HG03064 (cell line): ENCODE measurements at regions not wholly inside any gene's neighbourhood (a gene's known extent, or its start where the extent isn't known, plus 50 kb on each side); places are given as distances from the start of the nearest gene placed in this dataset.

Source experiments
- ATAC-seq: cut with Tn5 transposase; IDR thresholded peaks from one replicate; pipeline ENCODE4 v1.9.1; 2021; ENCODE audit warnings: low read depth; ENCODE audit not compliant: unreplicated experiment

- ATAC-seq = no peak
These were observed 733.9 kb upstream of the ARGLU1 start for GRCh38 chr13:107301724-107302374.

DNA sequence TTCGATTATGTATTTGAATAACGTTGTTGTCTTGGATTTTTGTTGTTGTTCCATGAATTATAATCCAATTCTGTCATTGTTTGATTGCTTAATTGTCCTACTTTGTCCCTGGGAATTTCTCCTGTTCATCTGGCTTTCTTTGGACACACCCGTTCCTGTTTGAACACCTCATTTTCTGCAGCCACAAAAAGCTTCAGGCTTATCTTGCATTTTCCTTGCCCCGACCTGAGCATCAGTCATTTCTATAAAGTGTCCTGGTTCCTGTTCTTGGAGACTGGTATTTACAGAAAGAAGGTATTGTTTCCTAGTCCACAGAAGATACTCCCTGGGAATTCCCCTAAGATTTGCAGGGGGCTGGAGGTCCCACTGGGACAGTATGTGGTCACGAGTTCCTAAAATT, 731.8 kb upstream of the ARGLU1 start:
- ATAC-seq = no peak

DNA sequence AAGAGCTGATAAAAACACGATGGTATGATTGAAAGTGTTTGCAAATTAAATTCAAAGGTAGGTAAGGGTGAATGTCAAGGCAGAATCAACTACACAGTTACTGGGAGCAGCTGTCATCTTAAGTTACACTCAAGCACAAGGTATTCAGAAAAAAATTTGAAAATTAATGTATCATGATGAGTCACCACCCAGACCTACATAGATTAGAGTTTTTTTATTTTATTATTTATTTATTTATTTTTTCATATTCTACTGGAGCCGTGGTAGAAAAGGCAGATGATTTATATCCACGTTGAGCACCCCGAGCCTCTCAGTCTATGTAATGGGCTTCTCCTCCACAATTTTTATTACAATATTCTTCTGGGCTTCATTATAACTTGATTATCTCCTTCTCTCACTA, 728.9 kb upstream of the ARGLU1 start:
- no peak for ATAC-seq

DNA sequence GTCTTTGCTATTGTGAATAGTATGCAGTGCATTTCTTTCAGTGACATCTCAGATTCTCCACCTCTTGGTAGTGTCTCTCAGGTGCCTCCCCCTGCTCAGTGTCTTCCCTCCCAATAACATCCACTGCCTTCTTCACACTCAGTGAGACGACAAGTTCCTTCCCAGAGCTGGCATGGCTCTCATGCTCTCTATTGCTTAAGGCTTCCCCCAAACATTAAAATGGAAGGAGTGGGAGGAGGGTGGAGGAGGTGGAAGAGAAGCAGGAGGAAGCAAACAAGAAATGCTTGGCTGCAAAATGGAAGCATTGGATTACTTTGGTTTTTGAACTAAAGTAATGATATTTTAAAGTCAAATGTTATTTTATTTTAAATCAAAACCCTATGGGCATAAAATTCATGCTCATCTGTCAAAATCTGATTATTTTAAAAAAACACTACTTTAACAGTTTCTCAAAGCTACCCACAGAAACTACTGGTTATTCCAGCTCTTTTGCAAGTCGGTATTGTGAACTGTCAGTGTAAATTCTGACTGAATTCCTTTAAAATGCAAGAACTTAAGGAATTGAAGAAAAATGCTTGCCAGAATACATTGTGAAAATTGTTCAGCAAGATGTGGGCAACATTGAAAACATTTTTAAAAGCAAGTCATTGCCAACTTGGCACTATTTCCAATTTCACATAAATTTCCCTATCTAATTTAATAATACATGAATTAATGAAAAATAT, 727.6 kb upstream of the ARGLU1 start:
- ATAC-seq = no peak

DNA sequence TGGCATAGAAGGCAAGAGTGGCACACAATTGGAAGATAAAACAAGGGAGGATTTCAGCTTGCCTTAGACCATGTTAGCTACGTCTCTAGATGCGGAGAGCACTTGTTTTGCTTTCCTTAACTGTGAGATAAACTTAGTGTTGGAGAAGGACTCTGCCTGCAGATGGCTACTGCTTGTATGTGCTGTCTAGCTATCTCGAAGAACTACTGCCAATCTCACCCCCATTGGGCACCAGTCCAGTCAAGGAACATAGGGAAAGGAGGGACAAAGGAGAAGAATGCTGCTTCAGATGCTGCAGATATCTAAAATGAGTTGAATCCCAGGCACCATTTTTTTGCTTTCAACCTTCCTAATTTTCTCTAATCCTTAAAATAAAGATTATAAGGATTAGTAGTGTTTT, 726.0 kb upstream of the ARGLU1 start:
- no peak for ATAC-seq

- no peak for ATAC-seq
These were observed 723.9 kb upstream of the ARGLU1 start for GRCh38 chr13:107291875-107292274.

DNA sequence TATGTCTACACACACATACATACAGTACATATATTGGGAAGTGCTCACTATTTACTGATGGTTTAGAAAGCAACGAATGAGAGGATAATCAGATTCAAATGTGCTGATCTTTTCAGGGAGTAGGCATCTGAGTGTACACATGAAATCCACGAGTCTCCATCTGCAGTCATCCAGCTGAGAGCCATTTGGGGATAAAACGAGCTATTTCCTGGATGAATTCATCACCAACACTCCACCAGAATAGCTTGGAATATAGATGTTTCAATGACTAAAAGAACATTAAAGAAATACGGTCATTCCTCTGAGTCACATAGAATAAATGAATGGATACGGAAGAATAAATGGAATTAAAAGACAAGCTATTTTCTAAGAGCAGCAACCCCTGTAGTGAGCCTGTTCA, 721.6 kb upstream of the ARGLU1 start:
- no peak for ATAC-seq

DNA sequence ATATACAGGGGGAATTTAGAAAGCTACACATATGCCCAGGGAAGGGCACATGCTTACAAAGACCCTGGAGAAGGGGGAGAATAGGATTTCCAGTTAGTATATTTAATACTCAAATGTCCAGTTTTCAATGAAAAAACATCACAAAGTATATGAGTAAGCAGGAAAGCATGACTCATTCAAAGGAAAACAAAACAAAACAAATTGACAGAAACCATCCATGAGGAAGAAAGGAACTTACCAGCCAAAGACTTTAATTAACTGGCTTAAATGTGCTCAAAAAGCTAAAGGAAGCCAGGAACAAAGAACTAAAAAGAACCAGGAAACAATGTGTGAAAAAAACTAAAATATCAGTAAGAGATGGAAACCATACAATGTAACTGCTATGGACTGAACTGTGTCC, 716.2 kb upstream of the ARGLU1 start:
- no peak for ATAC-seq

DNA sequence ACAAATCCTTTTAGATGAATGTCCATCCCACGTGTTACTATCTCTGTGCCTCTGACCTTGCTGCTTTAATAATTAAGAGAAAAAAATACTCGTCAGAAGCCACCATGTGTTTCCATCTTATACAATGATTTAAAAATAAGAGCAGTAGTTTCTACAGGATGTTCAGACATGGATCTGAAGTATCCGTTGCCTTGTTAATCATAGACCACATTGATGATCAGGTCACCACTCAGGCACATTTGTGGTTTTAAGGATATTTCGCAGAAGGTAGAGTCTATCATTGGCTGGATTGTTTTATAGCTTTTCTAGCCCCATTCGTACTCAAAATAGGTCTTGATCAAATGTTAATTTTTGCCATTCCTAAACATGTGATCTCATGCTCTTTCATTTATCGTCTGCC, 710.0 kb upstream of the ARGLU1 start:
- no peak for ATAC-seq

DNA sequence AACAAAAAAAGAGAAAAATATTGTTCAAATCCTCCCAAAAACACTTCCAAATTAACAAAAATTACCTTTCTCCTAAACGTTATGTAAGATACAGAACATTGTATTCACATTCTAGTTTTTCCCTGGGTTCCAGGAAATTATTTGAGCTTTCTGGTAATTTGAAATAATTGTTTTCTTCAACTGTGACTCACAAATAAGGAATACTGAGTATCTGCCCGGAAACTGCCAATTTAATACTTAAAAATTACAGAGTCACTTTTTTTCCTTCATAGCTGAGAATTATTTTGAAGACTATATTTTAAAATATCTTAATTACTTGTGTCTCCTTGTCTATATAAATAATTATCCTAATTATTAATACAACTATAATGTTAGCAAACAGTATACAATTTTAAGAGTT, 709.0 kb upstream of the ARGLU1 start:
- ATAC-seq = no peak

DNA sequence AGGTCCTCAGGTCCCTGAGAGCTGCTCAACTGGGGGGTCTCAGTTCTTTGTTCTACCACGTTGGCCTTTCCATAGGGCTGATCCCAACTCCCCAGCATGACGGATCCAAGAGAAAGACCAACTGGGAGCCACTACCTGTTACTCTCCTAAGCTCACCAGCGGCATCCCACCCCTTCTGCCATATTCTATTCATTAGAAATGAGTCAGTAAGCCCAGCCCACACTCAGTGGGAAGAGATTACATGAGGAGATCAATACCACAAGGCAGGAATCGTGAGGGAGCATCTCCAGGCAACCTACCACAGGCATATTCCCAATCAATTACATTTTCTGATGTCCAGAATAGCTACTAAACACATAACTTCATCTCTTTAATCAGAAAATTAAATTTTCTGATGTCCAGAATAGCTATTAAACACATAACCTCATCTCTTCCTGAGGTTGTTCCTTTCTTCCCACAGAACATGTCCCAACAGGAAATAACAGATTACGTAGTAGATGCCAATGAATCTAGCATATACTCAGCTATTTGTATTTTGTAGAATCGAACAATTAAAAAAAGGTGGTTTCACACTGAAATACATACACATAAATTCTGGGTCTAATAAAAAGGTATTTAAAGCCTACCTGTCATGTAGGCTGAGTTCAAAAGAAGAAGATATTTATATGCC, 708.1 kb upstream of the ARGLU1 start:
- ATAC-seq = no peak

DNA sequence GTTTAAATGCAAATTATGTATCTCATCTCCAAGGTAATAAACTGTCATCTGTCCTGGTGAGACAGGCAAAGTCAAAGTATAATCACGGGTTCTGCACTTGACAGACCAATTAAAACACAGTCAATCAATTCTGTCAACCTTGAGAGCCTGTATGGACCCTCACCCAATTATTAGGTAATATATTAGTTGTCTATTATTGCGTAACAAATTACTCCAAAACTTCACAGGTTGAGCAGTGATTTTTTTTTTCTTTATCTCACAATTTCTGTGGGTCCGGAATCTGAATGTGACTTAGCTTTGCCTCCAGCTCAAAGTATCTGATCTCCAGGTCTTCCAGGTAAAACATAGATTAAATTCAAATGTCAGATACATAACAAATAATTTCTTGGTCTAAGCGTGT, 707.4 kb upstream of the ARGLU1 start:
- ATAC-seq = no peak

GRCh38 chr13:107271227-107271626, 703.3 kb upstream of the ARGLU1 start:
- no peak for ATAC-seq

DNA sequence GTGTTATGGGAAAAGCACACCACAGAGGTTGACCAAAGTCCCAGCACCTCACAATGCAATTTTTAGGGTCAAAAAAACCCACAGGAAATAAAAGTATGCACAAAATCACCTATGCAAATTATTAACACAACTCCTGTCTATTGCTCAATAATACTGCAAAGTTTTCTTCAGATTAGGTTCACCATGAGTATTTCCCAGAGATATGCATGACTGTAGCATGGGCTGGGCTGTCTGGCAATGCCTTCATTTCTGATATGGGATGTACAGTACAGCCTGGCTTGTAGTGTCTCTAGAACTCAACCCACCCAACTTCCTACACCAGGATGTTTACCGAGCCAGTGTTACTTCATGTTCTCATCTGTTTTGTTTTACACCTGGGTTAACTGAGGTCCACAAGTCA, 698.7 kb upstream of the ARGLU1 start:
- no peak for ATAC-seq

- no peak for ATAC-seq
These were observed 690.8 kb upstream of the ARGLU1 start for GRCh38 chr13:107258599-107259187.

DNA sequence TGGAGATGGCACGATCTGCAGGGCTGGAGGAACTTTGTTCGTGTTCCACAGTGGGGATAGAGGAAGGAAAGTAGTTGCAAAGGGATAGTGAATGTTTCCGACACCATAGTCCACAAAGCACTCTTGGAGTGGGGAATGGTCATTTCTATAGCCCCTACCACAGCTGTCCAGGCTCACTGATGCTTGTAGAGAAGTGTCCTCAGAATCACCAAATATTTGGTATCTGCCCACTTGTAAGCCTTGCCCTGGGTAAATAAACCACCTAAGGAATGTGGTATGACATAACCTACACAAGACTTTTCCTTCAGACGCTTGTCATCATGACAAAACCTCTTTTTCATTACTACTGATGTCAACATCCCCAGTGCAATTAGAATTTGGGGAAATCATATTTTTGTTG, 686.5 kb upstream of the ARGLU1 start:
- no peak for ATAC-seq

DNA sequence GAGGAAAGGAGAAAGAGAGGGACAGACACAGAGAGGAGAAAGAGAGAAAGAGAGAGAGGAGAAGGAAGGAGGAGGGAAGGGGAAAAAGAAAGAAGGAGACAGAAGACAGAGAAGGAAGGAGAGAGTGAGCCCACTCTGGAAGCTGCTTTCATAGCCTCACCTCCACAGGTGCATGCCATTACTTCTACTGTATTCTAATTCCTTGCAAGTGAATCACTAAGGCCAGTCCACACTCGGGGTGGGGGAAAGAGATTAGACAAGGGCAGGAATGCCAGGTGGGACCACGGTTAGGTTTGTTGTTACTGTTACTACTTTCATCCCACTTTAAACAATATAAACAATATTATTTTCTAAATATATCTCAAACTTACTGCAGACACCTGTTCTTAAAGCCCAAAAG, 684.5 kb upstream of the ARGLU1 start:
- ATAC-seq = no peak

DNA sequence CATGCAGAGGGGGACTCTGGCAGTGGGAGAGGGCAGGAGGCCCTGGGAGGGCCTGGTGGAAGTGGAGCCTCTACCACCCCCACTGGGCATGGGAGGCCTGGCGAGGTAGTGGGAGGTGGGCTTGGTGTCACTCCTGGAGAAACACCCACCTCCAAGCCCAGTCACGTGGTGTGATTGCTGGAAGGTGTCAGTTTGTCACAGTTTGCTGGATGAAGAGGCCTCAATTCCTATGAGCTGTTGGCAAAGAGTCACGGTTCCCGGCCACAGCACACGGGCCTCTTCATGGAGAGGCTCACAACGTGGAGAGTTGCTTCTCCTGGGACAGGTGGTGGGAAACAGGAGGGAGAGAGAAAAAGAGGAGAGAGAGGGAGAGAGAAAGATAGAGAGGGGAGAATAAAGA, 684.1 kb upstream of the ARGLU1 start:
- ATAC-seq = no peak

DNA sequence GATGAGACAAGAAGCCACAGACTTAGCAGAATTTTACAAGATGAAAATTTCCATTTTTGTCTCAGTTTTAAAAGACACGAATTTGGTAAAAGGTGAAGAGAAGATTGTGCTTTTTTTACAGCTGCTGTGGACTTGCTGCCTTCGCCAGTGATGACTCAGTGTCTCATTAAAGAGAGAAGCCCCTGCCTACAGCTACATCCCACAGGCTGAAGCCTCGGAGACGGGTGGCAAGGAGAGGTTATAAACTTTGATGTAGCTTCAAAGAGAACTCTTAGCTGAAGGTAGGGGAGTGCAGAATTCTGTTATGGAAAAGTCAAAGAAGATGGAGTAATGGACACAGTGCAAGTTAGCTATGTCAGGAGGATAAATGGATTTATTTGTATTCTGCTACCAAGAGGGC, 683.4 kb upstream of the ARGLU1 start:
- ATAC-seq = no peak

- ATAC-seq = no peak
These were observed 682.7 kb upstream of the ARGLU1 start for GRCh38 chr13:107250628-107251027.

DNA sequence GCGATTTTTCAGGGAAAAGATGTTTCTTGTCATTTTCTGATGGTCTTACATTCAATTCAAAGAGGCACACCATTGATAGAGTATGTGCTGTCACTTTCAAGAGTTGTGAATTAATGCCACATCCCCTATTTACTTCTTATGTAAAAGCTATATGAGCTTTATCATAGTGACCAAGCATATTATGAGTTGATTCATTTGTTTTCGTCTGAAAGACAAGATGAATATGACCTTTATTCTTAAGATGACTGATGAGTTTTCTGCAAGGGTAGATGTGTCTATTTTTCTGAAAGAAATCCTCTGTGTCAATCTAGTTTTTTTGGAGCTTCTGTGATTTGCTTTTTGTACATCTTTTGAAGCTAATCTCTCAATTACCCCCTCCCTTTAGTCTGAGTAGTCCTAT, 676.3 kb upstream of the ARGLU1 start:
- no peak for ATAC-seq

DNA sequence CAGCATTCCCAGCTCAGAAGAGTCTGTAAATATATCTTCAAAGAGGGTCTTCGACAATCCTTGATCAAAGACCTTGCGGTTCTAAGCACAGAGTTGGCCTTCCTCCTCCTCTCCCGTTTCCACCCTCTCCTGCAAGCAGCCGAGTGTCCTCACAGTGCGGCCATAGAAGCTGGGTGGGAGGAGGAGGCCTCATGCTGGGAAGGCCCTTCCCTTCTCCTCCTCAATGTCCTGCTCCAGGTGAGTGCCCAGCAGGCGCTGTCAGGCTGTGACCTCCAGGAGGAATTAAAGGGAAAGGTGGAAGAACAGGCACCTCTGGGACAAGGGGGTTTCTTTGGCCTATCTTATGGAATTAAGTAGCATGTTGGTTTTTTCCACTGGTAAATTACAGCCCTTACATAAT, 674.2 kb upstream of the ARGLU1 start:
- ATAC-seq = no peak
